Middle frontal gyrus (tissue), 1 donor: ENCODE measurements at regions not wholly inside any gene's neighbourhood (a gene's known extent, or its start where the extent isn't known, plus 50 kb on each side); places are given as distances from the start of the nearest gene placed in this dataset.
A peak's percentile ranks its signal among the peaks of the same experiment; 100 is the strongest.

Experiments used
- DNase-seq: peaks from one replicate; pipeline ENCODE4 v3.0.0-alpha.2; 2015; ENCODE audit warnings: low spot score; ENCODE audit errors: extremely low spot score

DNA sequence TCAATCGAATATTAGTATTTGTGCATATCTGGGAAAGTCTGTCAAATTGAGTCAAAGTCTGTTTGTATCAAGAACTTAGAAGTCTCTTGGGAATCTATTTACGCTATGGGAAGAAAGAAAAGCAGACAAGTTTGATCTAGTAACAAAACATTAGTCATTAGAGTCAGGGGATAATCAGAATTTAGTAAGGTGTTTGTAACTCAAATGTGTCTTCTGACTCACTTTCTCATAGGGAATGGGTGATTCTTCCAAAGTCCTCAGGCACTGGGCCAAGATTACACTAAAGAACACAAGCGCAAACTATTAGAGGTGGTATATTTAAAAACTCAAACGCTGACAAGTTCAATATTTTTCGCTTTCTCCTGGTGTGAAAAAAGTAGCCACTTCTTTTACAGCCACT lies 926.5 kb downstream of the PDHA2 start:
- no peak for DNase-seq

DNA sequence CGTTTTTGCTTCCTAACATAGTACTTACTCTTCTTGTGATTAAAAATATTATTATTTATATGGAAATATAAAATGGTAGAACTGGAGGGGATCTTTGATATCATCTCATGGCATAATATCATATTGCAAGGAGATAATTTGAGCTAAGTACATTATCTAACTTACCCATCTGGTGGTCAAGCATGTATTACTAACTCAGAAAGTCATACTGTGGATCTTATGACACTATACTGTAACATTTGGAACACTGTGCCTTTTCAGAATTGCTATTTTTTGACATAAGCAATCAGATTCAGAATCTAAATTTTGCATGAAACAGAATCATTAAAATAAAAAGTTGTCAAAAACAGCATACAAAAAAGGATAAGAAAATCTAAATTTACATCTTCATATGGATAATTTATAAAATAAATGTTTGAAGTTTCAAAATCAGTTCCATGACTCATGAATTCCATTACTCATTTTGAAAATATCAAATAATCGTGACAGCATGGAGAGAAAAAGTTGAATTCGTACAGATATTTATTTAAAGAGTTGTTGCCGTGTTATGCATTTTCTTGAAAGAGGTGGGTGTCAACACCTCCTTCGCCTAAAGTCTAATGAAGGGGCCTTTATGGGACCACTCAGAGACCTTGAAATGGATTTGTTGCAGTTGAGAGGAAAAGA lies 928.1 kb downstream of the PDHA2 start:
- no peak for DNase-seq

- no peak for DNase-seq
Observed at GRCh38 chr4:96775501-96775900, 935.6 kb downstream of the PDHA2 start.

DNA sequence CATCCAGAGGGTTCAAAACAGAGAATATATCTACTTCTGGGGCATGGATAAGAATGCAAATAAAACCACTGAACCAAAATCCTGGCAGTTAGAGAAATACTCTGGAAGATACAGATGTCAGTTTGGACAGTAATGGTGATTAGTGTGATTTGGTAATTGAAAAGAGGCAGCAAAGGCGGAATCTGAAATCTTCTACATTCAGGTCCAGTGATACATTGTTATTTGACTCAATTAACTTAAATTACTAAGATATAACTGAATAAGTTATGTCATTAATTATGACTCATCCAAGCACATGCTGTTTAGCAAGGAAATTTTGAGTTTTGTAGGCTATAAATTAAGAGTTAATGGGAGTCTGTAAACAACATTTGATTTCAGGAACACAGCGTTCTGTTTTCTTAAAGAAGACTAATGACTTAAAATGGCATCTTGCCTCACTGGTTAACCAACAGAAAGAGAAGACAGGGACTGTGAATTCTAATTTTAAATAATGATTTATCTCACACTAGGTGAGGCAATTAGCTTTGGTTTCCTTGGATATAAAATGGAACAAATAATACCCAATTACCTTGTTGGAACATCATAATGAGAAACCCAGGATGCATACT lies 937.1 kb downstream of the PDHA2 start:
- no peak for DNase-seq

DNA sequence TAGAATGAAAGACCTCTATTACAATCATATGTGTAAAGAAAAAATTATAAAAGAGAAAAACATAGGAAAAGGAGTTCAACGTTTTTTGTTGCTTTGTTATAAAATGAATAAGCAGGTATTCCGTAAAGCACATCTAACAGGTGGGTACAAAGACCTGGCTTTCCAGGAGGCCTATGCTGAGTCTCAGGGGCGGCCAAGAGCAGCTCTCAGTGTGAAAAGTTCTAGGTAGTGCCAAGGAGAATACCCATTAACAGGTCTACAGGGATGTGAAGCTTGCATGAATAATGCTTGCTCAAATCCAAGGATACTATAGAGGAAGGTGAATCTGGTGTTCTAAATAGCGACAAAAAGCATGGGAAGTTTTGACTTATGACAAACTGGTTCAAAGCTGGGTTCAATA lies 944.4 kb downstream of the PDHA2 start:
- no peak for DNase-seq

- DNase-seq = no peak
Observed at GRCh38 chr4:96786306-96786705, 946.4 kb downstream of the PDHA2 start.

DNA sequence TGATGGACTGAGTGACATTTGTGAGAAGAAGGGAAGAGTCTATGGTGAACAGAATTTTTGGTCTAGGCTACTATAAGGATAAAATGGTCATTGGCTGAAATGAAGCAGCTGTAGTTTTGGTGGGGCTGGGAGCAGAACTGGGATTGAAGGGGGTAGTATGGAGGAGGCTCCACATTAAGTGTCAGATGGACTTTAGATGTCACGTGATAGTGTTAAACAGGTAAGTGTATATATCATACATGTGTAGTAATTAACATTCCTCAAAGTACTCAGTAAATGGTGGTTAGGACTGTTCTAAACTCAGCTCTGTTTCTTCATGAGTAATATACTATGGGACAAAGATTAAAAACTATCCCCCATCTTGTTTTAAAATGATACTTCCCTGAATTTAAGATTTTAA lies 947.9 kb downstream of the PDHA2 start:
- DNase-seq = no peak

DNA sequence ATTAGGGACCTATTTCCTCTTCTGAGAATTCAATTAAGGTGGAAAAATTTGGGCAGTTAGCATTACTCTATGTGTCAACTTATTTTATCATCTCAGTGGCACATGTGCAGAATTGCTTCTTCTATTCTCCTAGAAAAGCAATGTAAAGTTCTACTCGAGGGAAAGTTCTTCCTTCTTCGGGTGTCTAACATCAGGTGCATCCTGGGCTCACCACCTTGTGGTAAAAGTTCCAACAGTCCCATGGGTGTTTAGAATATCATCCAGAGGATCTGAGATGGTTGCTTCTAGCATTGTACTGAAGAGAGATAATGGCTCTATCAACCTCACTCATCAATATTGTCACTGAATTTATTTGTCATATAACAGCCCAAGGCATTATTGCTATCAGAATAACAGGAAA lies 969.7 kb downstream of the PDHA2 start:
- no peak for DNase-seq

DNA sequence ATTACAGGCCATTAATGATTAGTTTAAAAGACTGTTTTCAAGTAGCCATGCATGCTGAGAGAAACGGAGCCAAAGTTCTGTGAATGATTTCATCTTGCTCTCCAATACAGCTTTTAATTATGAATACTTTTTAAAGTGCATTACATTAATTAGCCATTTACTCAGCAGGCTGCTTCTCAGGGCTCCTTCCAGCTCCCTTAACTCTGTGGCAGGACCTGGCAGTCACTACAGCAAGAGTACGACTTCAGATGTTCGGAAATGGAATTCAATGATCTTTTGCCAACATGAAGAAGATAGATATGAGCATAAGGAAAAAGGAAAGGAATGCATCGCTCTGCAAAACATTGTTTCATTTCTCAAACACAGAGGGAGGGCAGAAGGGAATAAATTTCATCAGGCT lies 987.2 kb downstream of the PDHA2 start:
- no peak for DNase-seq

- DNase-seq = no peak
Observed at GRCh38 chr4:96833831-96834230, 993.9 kb downstream of the PDHA2 start.

DNA sequence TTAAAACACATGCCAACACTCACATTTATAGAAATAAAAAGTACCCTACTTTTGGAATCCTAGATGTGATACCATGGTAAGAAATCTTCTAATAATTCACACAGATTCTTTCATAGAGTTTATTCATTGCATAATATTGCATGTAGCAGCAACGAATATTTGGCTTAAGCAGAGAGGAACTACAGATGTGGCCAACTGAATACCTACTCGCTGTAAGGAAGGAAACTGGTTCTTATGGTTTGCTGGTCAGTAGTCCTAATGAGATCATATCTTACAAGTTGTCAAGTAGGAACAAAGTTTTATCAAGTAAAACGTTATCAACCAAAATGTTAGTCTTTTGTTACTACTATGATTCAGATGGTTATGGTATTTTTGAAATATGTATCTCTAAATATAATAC lies 996.1 kb downstream of the PDHA2 start:
- DNase-seq = no peak

GRCh38 chr4:96839441-96839840 lies 999.5 kb downstream of the PDHA2 start:
- no peak for DNase-seq

DNA sequence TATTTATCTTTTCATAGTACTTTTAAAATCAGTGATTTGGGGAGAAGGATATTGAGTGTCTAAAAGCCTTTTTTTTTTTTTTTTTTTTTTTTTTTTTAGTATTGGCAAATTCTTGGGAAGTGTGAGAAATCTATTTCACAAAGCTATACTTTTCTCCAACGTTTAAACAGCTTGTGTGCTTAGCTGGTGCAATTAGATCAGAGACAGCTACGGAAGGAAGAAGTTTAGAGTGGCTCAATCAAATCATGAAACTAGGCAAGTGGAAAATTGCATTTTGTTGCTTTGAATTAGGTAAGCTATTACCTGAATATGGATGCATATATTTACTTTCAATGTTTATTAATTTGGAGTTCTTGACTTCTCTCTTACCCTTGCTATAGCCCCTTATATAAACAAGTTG lies 1001.9 kb downstream of the PDHA2 start:
- DNase-seq = no peak

DNA sequence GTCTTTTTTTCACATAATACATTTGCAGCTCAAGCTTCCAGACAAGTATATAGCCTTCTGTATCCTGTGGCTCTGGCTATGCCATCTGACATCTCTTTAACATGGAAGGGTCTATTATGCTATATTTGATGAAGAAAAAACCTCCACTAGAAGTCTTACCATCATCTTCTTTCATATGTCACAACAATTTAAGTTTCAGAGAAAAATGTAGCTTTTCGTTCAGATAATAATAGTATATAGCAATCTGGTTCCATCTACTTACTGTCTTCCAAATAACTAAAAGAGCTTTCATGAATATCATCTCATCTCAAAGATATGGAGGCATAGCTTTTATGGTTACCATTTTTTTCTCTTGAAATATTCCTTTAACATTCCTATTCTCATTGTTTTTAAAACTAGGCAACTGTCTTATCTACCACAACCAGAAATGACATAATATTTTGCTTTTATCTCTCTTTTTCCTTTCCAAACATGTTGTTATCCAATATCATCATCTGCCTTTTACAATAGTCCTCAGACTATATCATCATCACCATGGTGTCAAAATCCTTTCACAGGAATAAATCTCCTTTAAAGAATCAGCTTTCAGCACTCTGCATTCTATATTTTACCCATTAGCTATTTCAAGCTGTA lies 1005.1 kb downstream of the PDHA2 start:
- no peak for DNase-seq

DNA sequence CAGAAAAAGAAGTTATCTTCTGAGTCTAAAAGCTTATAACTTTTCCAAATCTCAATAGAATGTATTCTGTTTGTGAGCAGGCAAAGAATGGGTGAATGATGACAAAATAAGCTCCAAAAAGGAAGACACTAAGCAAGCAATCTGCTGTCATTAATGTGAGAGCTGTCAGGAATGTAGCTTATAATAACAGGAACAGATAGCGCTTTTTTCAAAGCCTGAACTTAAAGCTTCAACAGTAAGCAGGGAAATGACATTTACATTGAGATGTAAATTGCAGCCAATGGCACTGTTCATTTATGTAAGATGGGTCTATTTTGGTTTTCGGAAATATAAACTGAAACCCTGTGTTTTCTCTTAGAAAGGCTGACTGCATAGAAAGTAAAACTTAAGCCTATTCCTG lies 1005.9 kb downstream of the PDHA2 start:
- no peak for DNase-seq

- no peak for DNase-seq
Observed at GRCh38 chr4:96874657-96875056, 1034.8 kb downstream of the PDHA2 start.

- DNase-seq = no peak
Observed at GRCh38 chr4:96879527-96879926, 1039.6 kb downstream of the PDHA2 start.

- DNase-seq = no peak
Observed at GRCh38 chr4:96887857-96888256, 1048.0 kb downstream of the PDHA2 start.

GRCh38 chr4:96894621-96895020 lies 1054.7 kb downstream of the PDHA2 start:
- peak; percentile 7 for DNase-seq

- DNase-seq = no peak
Observed at GRCh38 chr4:96895826-96896225, 1055.9 kb downstream of the PDHA2 start.

GRCh38 chr4:96912716-96913115 lies 1072.8 kb downstream of the PDHA2 start:
- DNase-seq = no peak

- no peak for DNase-seq
Observed at GRCh38 chr4:96913441-96914080, 1073.7 kb downstream of the PDHA2 start.

DNA sequence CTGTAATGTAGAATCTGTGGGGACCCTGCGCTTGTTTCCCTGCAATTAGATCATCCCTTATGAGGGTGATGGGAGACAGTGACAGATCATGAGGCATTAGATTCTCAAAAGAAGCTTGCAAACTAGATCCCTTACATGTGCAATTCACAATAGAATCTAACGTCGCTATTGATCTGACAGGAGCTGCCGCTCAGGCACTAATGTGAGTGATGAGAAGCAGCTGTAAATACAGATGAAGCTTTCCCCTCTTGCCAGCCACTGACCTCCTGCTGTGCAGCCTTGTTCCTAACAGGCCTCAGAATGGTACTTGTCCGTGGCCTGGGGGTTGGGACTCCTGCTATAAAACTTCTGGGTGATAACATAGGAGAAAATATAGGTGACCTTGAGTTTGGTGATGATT lies 1076.8 kb downstream of the PDHA2 start:
- DNase-seq = no peak
